ENCODE measurements at regions not wholly inside any gene's neighbourhood (a gene's known extent, or its start where the extent isn't known, plus 50 kb on each side); places are given as distances from the start of the nearest gene placed in this dataset.

GRCh38 chr10:109327266-109327665, 596.0 kb downstream of the XPNPEP1 start:
- Histone ChIP-seq H3K79me1 (ENCODE audit: insufficient read depth, low read depth, low read length, poor library complexity, severe bottlenecking) (no peaks in the 10 kb centered on the region), H4K20me1 (ENCODE audit: control insufficient read depth, insufficient read depth, insufficient read length) (no peaks in the 10 kb centered on the region), H4K5ac (ENCODE audit: insufficient read length, low read depth, low read length) (no peak overlapping the region), H2BK15ac (ENCODE audit: low read depth, low read length) (no peak overlapping the region), H2AFZ (ENCODE audit: low read length) (no peak overlapping the region), H3K23ac (ENCODE audit: insufficient read length, low read depth, low read length) (no peak overlapping the region), H4K8ac (replicated peaks; ENCODE audit: insufficient read length, low read depth, low read length) (no peak overlapping the region), H2AK5ac (ENCODE audit: insufficient read length, low read length) (no peak overlapping the region), H2BK5ac (ENCODE audit: insufficient read length, low read length) (no peak overlapping the region), H3K4me2 (ENCODE audit: insufficient read depth, insufficient read length, low read length) (no peak overlapping the region), H3K4me1 (ENCODE audit: insufficient read depth, low read length) (no peaks in the 10 kb centered on the region), H2BK20ac (ENCODE audit: low read depth, low read length, poor library complexity, severe bottlenecking) (no peak overlapping the region), H3K4ac (ENCODE audit: low read depth, low read length) (no peak overlapping the region), H3K56ac (ENCODE audit: insufficient read length, low read depth, low read length) (no peak overlapping the region), H3K27me3 (ENCODE audit: insufficient read depth, low read length) (no peaks in the 10 kb centered on the region), H3K9me3 (ENCODE audit: control insufficient read depth, low read depth, low read length) (no peaks in the 10 kb centered on the region), H3K23me2 (ENCODE audit: insufficient read length, low read depth, low read length, poor library complexity, severe bottlenecking) (no peaks in the 10 kb centered on the region), H3T11ph (ENCODE audit: low read length) (no peak overlapping the region), H3K9ac (ENCODE audit: extremely low read depth, insufficient read length, low read length) (no peak overlapping the region), H3K79me2 (ENCODE audit: insufficient read depth, low read length) (no peaks in the 10 kb centered on the region), H4K91ac (ENCODE audit: insufficient read length, low read depth, low read length) (no peak overlapping the region), H3K27ac (ENCODE audit: insufficient read length, low read depth, low read length) (no peak overlapping the region), H2BK12ac (ENCODE audit: insufficient read length, low read depth, low read length) (no peak overlapping the region), H3K18ac (ENCODE audit: insufficient read length, low read depth, low read length) (no peak overlapping the region), H3K14ac (ENCODE audit: insufficient read depth, low read length) (no peak overlapping the region), H2BK120ac (ENCODE audit: low read depth, low read length, poor library complexity, severe bottlenecking) (no peak overlapping the region)
- Mint-ChIP-seq H3K4me1 (no peaks in the 10 kb centered on the region), H3K4me3 (no peak overlapping the region), H3K36me3 (ENCODE audit: insufficient read depth in 1 of 3, low read depth in 3 of 3) (no peaks in the 10 kb centered on the region), H3K9me3 (no peaks in the 10 kb centered on the region), H3K27me3 (ENCODE audit: low read depth) (no peaks in the 10 kb centered on the region; the same call in 1 of the 2 replicates), H3K27ac (no peak overlapping the region)
- no peak for TF ChIP-seq CTCF (conservative IDR thresholded peaks at IDR 0.05)
- DNase-seq, result no peak
- WGBS (ENCODE audit: extremely low coverage, insufficient read length, low lambda C conversion rate), result no CpG with 5 or more reads among the region's 2 CpGs

All from H9 (cell line).